Stimulated activated CD4-positive, alpha-beta T cell treated with anti-CD3 and anti-CD28 coated beads, Interleukin-12 subunit alpha, Interleukin-12 subunit beta, amount 100 ng/mL, for 48 hours (primary cell): ENCODE measurements at regions not wholly inside any gene's neighbourhood (a gene's known extent, or its start where the extent isn't known, plus 50 kb on each side); places are given as distances from the start of the nearest gene placed in this dataset.

Source experiments
- DNase-seq, 3 donors: peaks; one replicate each; pipeline ENCODE4 v3.0.0-alpha.2; 2020; ENCODE audit warnings: low read depth in 2 of 3, low spot score in 1 of 3

GRCh38 chr21:16071761-16072160 is 342.0 kb downstream of the USP25 start:
- DNase-seq: no peak

- DNase-seq: no peak
Measured at GRCh38 chr21:16072221-16072620, 342.4 kb downstream of the USP25 start.

DNA sequence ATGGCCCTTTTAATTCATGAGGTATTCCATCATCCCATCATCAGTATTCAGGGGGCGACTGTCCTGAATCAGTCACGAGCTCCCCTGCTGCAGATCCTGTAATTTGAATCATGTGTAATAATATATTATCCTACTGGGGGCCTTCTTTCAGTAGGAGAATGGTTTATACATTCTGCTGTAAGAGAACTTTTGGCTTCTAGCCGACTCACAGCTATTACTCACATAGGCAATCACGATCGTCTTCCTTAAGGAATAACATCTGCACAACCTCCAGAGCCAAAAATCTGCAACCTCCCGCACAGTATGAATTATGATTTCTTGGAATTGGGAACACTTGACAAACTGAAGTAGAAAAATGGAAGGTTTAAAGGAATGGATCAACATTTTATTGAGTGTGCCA is 343.0 kb downstream of the USP25 start:
- DNase-seq: no peak

DNA sequence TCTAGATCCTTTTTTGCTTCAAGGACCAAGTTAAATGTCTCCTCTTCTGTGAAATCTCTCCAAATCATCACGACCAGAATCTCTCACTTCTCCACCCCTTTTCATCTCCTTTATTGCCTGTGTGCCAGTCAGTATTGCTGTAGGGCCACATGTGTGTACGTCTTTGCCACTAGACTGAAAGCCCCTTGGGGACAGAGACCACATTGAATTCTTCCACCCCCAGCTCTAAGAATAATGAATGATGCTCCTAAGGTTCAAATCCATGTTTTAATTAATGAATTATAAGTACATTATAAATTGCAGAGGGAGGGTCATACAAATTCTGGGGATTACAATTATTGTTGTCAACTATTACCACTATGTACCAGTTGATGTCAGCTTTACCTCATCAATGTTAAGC is 343.8 kb downstream of the USP25 start:
- no peak for DNase-seq

- no peak for DNase-seq
Measured at GRCh38 chr21:16074950-16075489, 345.2 kb downstream of the USP25 start.

DNA sequence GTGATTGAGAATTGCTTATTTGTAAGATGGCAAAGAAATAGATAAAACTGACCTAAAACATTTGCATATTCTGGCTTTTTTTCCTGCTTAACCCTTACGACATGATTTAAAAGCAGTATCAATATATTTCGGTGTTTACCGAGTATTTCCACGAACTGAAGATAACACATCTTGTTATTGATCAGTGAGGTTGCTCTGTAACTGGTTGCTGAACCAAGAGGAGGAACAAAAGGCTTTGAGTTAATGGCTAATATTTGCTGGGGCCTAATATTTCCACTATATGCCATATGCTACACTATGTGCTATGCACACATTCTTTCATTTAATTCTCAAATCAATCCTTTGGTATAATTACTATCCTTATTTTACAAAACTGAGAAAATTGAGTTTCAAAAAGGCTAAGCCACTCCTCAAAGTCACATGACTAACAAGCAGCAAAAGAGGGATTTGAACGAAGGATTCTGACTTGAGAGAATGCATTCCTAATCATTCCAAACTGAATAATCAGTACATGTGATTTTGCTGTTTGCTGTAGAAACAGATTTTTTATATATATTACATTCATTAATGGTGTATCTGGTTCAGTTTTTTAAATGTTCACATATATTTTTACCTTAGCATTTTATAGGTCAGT is 346.0 kb downstream of the USP25 start:
- no peak for DNase-seq

- no peak for DNase-seq
Measured at GRCh38 chr21:16076465-16076864, 346.7 kb downstream of the USP25 start.

GRCh38 chr21:16078382-16078781 is 348.6 kb downstream of the USP25 start:
- no peak for DNase-seq

DNA sequence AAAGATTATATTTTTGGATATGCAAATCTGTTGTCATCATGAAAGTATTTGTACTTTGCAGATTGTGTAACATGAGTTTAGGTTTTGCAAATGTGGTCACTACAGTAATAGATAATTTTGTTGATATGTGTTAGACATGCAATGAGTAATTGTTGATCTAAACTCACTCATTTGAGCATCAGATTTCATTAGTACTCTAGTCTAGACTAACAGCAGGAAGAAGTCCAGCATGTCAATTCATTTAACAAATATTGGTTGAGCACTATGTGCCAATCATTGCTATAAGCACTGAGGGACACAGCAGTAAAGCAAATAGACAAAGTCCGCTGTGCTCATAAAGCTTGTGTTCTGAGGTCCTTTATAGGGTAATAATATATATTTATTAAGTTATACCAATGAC is 350.0 kb downstream of the USP25 start:
- no peak for DNase-seq

DNA sequence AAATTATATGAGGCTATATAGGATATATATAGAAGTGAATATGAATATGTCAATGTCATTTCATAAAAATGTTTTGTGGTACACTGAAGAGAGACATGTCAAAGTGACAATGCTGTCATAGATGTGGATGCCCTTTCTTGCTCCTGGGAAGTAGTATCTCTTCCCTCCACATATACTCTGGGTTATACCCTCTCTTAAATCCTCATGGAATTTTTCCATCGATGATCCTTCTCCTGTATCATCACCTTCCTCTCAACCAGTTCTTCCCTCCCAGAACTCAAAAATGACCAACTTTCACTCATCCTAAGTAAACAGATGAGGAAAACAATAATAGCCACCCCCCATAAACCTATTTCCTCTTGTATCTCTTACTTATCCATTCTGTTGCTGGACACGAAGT is 351.5 kb downstream of the USP25 start:
- no peak for DNase-seq

DNA sequence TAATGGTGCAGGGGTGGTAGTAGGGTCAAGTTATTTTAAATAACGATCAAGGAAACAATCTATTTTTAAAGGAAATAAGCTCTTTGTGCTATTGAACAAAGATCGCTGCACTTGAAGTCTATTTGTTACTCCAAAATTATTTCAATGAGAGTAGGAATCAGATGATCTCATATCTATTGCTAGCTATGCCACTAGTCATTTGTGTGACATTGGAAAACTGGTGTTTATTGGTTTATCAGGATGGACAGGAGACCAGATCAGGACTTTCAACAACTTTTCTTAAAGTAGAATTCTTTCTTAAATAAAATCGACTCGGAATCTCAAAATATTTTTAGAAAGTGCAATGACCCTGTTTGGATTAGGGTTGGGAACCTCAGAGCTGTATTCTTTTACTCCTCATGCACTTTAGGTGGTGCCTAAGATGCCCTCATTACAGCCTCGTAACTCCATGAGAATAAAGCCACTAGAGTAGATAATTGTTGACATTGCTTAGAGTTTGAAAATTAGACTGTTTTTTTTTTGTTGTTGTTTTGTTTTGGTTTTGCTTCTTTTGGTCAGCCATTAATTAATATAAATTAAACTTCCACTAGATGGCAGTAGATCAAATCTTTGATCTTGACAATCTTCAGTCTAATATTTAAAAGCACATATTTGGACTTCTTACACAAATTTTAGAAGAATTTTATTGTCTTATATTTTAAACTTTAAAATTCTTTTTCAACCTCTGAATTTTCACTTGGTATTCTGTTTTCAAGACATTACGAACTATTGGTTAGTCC is 352.4 kb downstream of the USP25 start:
- no peak for DNase-seq

DNA sequence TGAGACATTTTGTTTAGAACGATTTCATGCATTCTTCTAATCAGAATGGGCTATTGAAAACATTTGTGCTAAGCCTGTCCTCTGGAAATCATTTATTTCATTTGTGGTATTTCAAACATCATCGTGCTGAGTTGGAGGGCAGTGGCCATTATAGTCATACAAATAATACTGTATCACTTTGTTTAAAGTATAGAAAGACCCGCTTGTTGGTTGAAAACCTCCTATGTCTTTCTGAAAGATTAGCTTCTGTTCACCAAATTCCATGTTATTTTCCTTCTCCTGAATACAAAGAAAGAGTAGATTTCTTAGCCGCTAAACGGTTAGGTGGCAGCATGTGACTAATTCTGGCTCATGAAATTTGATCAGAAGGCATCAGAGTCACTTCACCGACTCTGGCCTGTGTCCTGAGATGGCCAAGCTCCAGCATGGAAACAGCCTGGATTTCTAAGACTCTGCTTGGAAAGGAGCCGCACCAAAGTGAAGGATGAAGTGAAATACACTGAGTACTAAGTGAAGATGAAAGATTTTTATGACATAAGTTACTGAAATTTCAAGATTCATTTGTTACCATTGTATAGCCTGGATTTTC is 355.1 kb downstream of the USP25 start:
- DNase-seq: no peak

DNA sequence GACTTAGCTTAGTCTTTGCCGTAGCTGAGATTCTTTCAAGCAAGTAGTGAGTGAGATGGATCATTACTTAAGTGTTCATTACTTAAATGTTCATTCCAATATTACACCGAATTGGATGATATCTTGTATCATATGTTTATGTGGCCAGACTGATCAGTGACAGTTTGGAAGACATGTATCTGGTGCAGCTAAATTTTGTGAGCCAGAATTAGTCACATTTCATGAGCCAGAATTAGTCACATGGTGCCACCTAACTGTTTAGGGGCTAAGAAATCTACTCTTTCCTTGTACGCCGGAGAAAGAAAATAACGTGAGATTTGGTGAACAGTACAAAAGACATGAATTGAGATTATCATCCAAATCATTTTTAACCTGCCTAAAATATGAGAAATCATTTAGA is 355.6 kb downstream of the USP25 start:
- DNase-seq: no peak

DNA sequence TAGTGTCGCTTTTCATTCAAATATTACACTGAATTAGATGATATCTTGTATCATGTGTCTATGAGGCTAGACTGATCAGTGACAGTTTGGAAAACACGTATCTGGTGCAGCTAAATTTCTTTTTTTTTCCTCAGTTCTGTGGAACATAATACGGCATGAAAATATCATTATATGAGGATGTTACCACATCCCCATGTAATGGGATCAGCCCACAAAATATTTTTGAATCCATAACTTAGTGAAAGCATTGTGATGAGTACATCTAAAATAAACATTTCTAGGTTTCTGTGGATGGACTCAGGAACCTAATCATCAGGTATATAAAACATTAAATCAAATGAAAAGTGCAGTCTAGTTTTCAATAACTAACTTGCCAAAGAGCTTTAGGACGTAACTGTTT is 356.3 kb downstream of the USP25 start:
- no peak for DNase-seq

- DNase-seq: no peak
Measured at GRCh38 chr21:16086936-16087335, 357.2 kb downstream of the USP25 start.

GRCh38 chr21:16087523-16087922 is 357.7 kb downstream of the USP25 start:
- DNase-seq: no peak

GRCh38 chr21:16088056-16088455 is 358.3 kb downstream of the USP25 start:
- no peak for DNase-seq

- no peak for DNase-seq
Measured at GRCh38 chr21:16095005-16095404, 365.2 kb downstream of the USP25 start.

- DNase-seq: no peak
Measured at GRCh38 chr21:16096988-16097387, 367.2 kb downstream of the USP25 start.

DNA sequence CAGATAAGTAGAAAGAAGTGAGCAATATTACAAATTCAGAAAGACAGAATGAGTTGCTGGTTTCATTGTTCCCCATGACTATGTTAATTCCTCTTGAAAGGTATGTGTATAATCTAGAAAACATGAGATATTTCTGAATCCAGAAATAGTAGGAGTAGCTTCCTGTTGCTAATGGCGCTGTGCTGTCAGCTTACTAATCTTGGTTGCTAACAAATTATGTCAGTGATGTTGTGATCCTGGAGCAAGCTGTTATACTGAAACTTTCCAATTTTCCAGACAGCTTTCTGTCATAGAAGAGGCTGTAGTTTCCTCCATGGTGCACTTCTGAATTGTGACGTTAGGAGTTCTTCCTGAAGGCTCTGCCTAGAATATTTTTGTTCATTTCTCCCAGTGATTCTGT is 372.3 kb downstream of the USP25 start:
- DNase-seq: no peak

DNA sequence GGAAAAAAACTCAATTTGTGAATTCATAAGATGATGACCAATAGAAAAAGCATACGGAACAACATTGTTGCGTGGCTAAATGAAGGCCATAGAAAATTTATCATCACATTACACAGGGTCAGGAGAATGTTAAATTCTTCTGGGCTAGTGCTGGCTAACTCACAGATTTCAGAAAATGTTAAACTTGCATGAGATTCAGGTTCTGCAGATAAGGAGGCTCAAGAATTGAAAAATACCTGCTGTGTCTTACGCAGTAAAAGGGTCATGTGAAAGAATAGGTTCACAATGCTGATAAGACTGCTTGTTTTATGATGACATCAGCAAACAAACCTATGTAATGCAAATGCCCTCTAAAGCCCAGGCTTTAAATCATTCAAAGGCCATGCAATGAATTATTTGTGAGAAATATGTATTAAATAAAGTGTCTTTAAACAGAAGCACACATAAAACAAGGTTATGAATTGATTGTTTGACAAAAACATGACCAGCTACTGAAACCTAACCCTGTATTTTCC is 378.8 kb downstream of the USP25 start:
- no peak for DNase-seq

GRCh38 chr21:16113052-16113715 is 383.4 kb downstream of the USP25 start:
- DNase-seq: no peak
